ENCODE measurements at regions not wholly inside any gene's neighbourhood (a gene's known extent, or its start where the extent isn't known, plus 50 kb on each side); places are given as distances from the start of the nearest gene placed in this dataset.
"Not testable (repeated sequence)": the region's sequence is repeated elsewhere in the genome, so short reads cannot be mapped to it uniquely, and the experiment has no call there.

GRCh38 chr5:102154791-102155605, 141.1 kb downstream of the SLCO4C1 start:
- not testable (repeated sequence) for TF ChIP-seq EZH2 (IDR thresholded peaks at IDR 0.05; ENCODE audit: low read length, unreplicated experiment); EZH2phosphoT487 (IDR thresholded peaks at IDR 0.05; ENCODE audit: borderline replicate concordance, low read length)
- TF ChIP-seq, protein P1, sequence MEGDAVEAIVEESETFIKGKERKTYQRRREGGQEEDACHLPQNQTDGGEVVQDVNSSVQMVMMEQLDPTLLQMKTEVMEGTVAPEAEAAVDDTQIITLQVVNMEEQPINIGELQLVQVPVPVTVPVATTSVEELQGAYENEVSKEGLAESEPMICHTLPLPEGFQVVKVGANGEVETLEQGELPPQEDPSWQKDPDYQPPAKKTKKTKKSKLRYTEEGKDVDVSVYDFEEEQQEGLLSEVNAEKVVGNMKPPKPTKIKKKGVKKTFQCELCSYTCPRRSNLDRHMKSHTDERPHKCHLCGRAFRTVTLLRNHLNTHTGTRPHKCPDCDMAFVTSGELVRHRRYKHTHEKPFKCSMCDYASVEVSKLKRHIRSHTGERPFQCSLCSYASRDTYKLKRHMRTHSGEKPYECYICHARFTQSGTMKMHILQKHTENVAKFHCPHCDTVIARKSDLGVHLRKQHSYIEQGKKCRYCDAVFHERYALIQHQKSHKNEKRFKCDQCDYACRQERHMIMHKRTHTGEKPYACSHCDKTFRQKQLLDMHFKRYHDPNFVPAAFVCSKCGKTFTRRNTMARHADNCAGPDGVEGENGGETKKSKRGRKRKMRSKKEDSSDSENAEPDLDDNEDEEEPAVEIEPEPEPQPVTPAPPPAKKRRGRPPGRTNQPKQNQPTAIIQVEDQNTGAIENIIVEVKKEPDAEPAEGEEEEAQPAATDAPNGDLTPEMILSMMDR (conservative IDR thresholded peaks at IDR 0.05; ENCODE audit: low read depth, low read length), result not testable (repeated sequence)

All from PC-3 (cell line).